WTC11 (cell line): ENCODE measurements at regions not wholly inside any gene's neighbourhood (a gene's known extent, or its start where the extent isn't known, plus 50 kb on each side); places are given as distances from the start of the nearest gene placed in this dataset.

Experiments used
- ATAC-seq: fragments of 200-7000 bp; cut with Tn5 transposase; 2 replicates; pipeline ENCODE4 v1.10.0; 2021; ENCODE audit warnings: mild to moderate bottlenecking, moderate library complexity
- CTCF ChIA-PET: fragments of 300-600 bp; sonication (Branson Sonifier 250); formaldehyde crosslinking; loops from one replicate; lab custom pipeline; 2021; ENCODE audit warnings: antibody characterized with exemption; lab: Charles Lee
- POLR2A ChIA-PET: fragments of 350-600 bp; sonication (Branson Sonifier 250); formaldehyde crosslinking; loops from one replicate; lab custom pipeline; 2021; ENCODE audit warnings: antibody characterized with exemption; lab: Charles Lee
- DNase-seq: peaks from one replicate; pipeline ENCODE4 v3.0.0; 2021; ENCODE audit warnings: low spot score
- H3K27ac Mint-ChIP-seq: 2 replicates; pipeline ENCODE4 v1.8.0; 2021; ENCODE audit warnings: mixed read lengths
- H3K27me3 Mint-ChIP-seq: 2 replicates; pipeline ENCODE4 v1.8.0; 2021; ENCODE audit warnings: low read depth, mild to moderate bottlenecking, moderate library complexity, mixed read lengths
- H3K36me3 Mint-ChIP-seq: 2 replicates; pipeline ENCODE4 v1.8.0; 2021; ENCODE audit warnings: mixed read lengths
- H3K4me1 Mint-ChIP-seq: 2 replicates; pipeline ENCODE4 v1.8.0; 2022; ENCODE audit warnings: mixed read lengths
- H3K4me3 Mint-ChIP-seq: 2 replicates; pipeline ENCODE4 v1.8.0; 2021; ENCODE audit warnings: mild to moderate bottlenecking, moderate library complexity, mixed read lengths
- H3K9me3 Mint-ChIP-seq: 2 replicates; pipeline ENCODE4 v1.8.0; 2021; ENCODE audit warnings: mixed read lengths
- CBFB ChIP-seq: sonication (generic); formaldehyde crosslinking; IDR thresholded peaks from 2 replicates; pipeline ENCODE4 v1.8.1; 2022; ENCODE audit warnings: mild to moderate bottlenecking, low read depth, missing genetic modification reagents
- CREB1 ChIP-seq: sonication (generic); formaldehyde crosslinking; IDR thresholded peaks from 2 replicates; pipeline ENCODE4 v1.8.0; 2023; ENCODE audit warnings: mild to moderate bottlenecking, missing genetic modification reagents
- CREM ChIP-seq: sonication (generic); formaldehyde crosslinking; IDR thresholded peaks from 2 replicates; pipeline ENCODE4 v1.8.1; 2022; ENCODE audit warnings: mild to moderate bottlenecking, missing genetic modification reagents, moderate library complexity
- FOXJ3 ChIP-seq: sonication (generic); formaldehyde crosslinking; IDR thresholded peaks from 2 replicates; pipeline ENCODE4 v1.9.0; 2021; ENCODE audit warnings: missing genetic modification reagents, mild to moderate bottlenecking, borderline replicate concordance
- KAT7 ChIP-seq: sonication (generic); formaldehyde crosslinking; IDR thresholded peaks from 2 replicates; pipeline ENCODE4 v1.8.1; 2023; ENCODE audit warnings: missing genetic modification reagents, mild to moderate bottlenecking, borderline replicate concordance
- MXD4 ChIP-seq: fragments of 250-450 bp; sonication (Bioruptor Pico); IDR thresholded peaks from 2 replicates; pipeline ENCODE4 v1.8.0; 2021; ENCODE audit warnings: mild to moderate bottlenecking, moderate library complexity, borderline replicate concordance
- NFE2L1 ChIP-seq: sonication (generic); formaldehyde crosslinking; IDR thresholded peaks from 2 replicates; pipeline ENCODE4 v1.8.1; 2023; ENCODE audit warnings: missing genetic modification reagents
- NFYB ChIP-seq: sonication (generic); formaldehyde crosslinking; conservative IDR thresholded peaks from 2 replicates; pipeline ENCODE4 v1.8.0; 2022; ENCODE audit warnings: low read depth, missing genetic modification reagents
- NR1H2 ChIP-seq: sonication (generic); formaldehyde crosslinking; IDR thresholded peaks from 2 replicates; pipeline ENCODE4 v1.9.0; 2021; ENCODE audit warnings: mild to moderate bottlenecking, moderate library complexity, missing genetic modification reagents
- NR2C2 ChIP-seq: sonication (generic); formaldehyde crosslinking; IDR thresholded peaks from 2 replicates; pipeline ENCODE4 v1.8.0; 2022; ENCODE audit warnings: mild to moderate bottlenecking, missing genetic modification reagents
- OVOL2 ChIP-seq: fragments of 250-450 bp; sonication (Bioruptor Pico); IDR thresholded peaks from 2 replicates; pipeline ENCODE4 v1.9.0; 2021; ENCODE audit warnings: mild to moderate bottlenecking, borderline replicate concordance
- RELA ChIP-seq: sonication (generic); formaldehyde crosslinking; IDR thresholded peaks from 2 replicates; pipeline ENCODE4 v1.8.1; 2022; ENCODE audit warnings: missing genetic modification reagents, mild to moderate bottlenecking, borderline replicate concordance
- SMAD3 ChIP-seq: sonication (generic); formaldehyde crosslinking; IDR thresholded peaks from 2 replicates; pipeline ENCODE4 v1.8.0; 2022; ENCODE audit warnings: missing genetic modification reagents, mild to moderate bottlenecking, borderline replicate concordance
- TP53 ChIP-seq: sonication (generic); formaldehyde crosslinking; IDR thresholded peaks from 2 replicates; pipeline ENCODE4 v1.8.1; 2023; ENCODE audit warnings: mild to moderate bottlenecking, missing genetic modification reagents
- ZNF121 ChIP-seq: sonication (generic); formaldehyde crosslinking; IDR thresholded peaks from 2 replicates; pipeline ENCODE4 v1.8.0; 2023; ENCODE audit warnings: missing genetic modification reagents
- ZNF416 ChIP-seq: fragments of 250-450 bp; sonication (Bioruptor Pico); IDR thresholded peaks from 2 replicates; pipeline ENCODE4 v1.9.0; 2021; ENCODE audit warnings: mild to moderate bottlenecking, inconsistent platforms
- TF ChIP-seq, protein P1 (sequence below): sonication (generic); formaldehyde crosslinking; IDR thresholded peaks from 2 replicates; pipeline ENCODE4 v1.8.0; 2022; ENCODE audit warnings: mild to moderate bottlenecking, missing genetic modification reagents
- TF ChIP-seq, protein P2 (sequence below): sonication (generic); formaldehyde crosslinking; conservative IDR thresholded peaks from 2 replicates; pipeline ENCODE4 v1.8.1; 2022; ENCODE audit warnings: mild to moderate bottlenecking, missing genetic modification reagents
- TF ChIP-seq, protein P3 (sequence below): fragments of 250-450 bp; sonication (Bioruptor Pico); IDR thresholded peaks from 2 replicates; pipeline ENCODE4 v1.9.0; 2021; ENCODE audit warnings: mild to moderate bottlenecking, borderline replicate concordance
- TF ChIP-seq, protein P4 (sequence below): sonication (generic); formaldehyde crosslinking; IDR thresholded peaks from 2 replicates; pipeline ENCODE4 v1.8.0; 2023; ENCODE audit warnings: missing genetic modification reagents, mild to moderate bottlenecking, borderline replicate concordance
- TF ChIP-seq, protein P5 (sequence below): sonication (generic); formaldehyde crosslinking; IDR thresholded peaks from 2 replicates; pipeline ENCODE4 v1.8.0; 2022; ENCODE audit warnings: mild to moderate bottlenecking, missing genetic modification reagents
- TF ChIP-seq, protein P6 (sequence below): sonication (generic); formaldehyde crosslinking; IDR thresholded peaks from 2 replicates; pipeline ENCODE4 v1.8.1; 2023; ENCODE audit warnings: mild to moderate bottlenecking, missing genetic modification reagents, moderate library complexity

DNA sequence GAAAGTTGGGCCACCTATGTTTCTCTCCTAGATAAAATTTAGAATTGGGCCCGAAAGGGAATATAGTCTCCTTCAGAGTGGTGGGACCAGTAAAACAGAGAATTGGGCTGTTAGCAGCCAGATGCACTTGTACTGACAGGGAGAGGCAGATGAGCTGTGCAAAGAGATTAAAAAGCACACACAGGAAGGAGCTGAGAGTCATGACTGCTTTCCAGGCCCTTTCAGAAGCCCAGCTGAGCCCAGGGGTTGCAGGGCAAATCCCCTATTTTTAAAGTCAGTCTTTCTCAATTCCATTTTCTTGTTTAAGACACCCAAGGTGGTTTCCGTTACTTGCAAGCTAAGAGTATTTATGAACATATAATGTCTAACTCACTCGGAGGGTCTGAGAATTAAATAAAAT is 130.4 kb downstream of the PRELID2 start (continued):
- TF ChIP-seq, protein P1, sequence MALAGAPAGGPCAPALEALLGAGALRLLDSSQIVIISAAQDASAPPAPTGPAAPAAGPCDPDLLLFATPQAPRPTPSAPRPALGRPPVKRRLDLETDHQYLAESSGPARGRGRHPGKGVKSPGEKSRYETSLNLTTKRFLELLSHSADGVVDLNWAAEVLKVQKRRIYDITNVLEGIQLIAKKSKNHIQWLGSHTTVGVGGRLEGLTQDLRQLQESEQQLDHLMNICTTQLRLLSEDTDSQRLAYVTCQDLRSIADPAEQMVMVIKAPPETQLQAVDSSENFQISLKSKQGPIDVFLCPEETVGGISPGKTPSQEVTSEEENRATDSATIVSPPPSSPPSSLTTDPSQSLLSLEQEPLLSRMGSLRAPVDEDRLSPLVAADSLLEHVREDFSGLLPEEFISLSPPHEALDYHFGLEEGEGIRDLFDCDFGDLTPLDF (CRISPR knock-in tag), result no peak
- TF ChIP-seq NR1H2 (CRISPR knock-in tag), result no peak
- no peak for TF ChIP-seq NFE2L1 (CRISPR knock-in tag)

DNA sequence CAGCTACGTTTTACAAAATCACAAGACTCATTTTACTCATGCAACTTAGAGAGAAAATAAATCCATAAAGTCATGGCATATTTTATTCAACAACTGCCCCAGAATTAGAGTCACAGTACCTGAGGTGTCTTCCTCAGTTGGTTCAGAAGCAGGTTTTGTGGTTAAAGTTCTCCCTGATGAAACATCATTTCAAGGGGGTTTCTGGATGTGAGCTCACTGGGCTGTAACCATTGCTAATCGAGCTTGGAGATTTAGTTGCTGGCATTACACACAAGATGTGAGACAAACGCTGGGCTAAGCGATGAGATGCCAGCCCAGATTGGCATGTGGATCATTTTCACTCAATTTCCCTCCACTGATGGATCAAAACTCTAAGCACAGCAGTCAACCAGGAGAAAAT is 131.3 kb downstream of the PRELID2 start:
- H3K36me3 Mint-ChIP-seq, result no peaks in the 10 kb centered on the region
- ATAC-seq (no peak), DNase-seq (no peak)
- no peaks in the 10 kb centered on the region for H3K27me3 Mint-ChIP-seq
- H3K27ac Mint-ChIP-seq, result no peak overlapping the region
- no peaks in the 10 kb centered on the region for H3K9me3 Mint-ChIP-seq
- TF ChIP-seq NFYB (CRISPR knock-in tag) (no peak), NR2C2 (no peak), MXD4 (no peak), TP53 (CRISPR knock-in tag) (no peak)
- ChIA-PET POLR2A (no interaction called here), CTCF (interaction anchor here (1.3 to 1.5 kb wide), 3 partner anchors 15 to 24 kb away, joined by 5 read pairs; no protein-coding TSS in a partner anchor)
- no peaks in the 10 kb centered on the region for H3K4me1 Mint-ChIP-seq
- no peak overlapping the region for H3K4me3 Mint-ChIP-seq

DNA sequence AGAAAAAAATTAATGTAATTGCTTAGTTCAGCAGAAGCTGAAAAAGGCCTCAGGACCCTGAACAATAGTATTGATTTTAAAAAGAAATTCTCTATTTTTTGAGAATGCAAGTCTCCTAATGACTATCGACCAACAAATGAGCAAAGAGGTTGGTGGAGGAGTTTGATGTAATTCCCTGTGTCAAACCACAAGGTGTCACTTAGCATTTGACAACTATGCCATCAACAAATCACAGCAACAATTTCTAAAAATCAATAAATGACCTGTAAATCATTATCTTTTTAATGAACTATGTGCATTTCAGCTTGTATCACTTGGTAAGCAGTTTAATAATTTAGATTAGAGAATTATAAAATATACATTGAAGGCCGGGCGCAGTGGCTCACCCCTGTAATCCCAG is 133.7 kb downstream of the PRELID2 start:
- Mint-ChIP-seq H3K9me3 (no peaks in the 10 kb centered on the region), H3K4me3 (no peak overlapping the region), H3K27me3 (no peaks in the 10 kb centered on the region), H3K27ac (no peak overlapping the region), H3K36me3 (no peaks in the 10 kb centered on the region), H3K4me1 (no peaks in the 10 kb centered on the region)
- ChIA-PET CTCF (no interaction called here), POLR2A (no interaction called here)
- no peak for DNase-seq
- ATAC-seq, result no peak
- no peak for TF ChIP-seq CBFB
- TF ChIP-seq FOXJ3, result no peak
- no peak for TF ChIP-seq SMAD3 (CRISPR knock-in tag)
- no peak for TF ChIP-seq ZNF121 (CRISPR knock-in tag)
- TF ChIP-seq, protein P2, sequence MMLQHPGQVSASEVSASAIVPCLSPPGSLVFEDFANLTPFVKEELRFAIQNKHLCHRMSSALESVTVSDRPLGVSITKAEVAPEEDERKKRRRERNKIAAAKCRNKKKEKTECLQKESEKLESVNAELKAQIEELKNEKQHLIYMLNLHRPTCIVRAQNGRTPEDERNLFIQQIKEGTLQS (CRISPR knock-in tag), result no peak
- TF ChIP-seq CREM (CRISPR knock-in tag), result no peak
- no peak for TF ChIP-seq ZNF416 (CRISPR knock-in tag)
- TF ChIP-seq, protein P3, sequence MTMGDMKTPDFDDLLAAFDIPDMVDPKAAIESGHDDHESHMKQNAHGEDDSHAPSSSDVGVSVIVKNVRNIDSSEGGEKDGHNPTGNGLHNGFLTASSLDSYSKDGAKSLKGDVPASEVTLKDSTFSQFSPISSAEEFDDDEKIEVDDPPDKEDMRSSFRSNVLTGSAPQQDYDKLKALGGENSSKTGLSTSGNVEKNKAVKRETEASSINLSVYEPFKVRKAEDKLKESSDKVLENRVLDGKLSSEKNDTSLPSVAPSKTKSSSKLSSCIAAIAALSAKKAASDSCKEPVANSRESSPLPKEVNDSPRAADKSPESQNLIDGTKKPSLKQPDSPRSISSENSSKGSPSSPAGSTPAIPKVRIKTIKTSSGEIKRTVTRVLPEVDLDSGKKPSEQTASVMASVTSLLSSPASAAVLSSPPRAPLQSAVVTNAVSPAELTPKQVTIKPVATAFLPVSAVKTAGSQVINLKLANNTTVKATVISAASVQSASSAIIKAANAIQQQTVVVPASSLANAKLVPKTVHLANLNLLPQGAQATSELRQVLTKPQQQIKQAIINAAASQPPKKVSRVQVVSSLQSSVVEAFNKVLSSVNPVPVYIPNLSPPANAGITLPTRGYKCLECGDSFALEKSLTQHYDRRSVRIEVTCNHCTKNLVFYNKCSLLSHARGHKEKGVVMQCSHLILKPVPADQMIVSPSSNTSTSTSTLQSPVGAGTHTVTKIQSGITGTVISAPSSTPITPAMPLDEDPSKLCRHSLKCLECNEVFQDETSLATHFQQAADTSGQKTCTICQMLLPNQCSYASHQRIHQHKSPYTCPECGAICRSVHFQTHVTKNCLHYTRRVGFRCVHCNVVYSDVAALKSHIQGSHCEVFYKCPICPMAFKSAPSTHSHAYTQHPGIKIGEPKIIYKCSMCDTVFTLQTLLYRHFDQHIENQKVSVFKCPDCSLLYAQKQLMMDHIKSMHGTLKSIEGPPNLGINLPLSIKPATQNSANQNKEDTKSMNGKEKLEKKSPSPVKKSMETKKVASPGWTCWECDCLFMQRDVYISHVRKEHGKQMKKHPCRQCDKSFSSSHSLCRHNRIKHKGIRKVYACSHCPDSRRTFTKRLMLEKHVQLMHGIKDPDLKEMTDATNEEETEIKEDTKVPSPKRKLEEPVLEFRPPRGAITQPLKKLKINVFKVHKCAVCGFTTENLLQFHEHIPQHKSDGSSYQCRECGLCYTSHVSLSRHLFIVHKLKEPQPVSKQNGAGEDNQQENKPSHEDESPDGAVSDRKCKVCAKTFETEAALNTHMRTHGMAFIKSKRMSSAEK, result no peak
- TF ChIP-seq OVOL2 (CRISPR knock-in tag), result no peak
- no peak for TF ChIP-seq CREB1 (CRISPR knock-in tag)
- no peak for TF ChIP-seq RELA (CRISPR knock-in tag)
- TF ChIP-seq NFE2L1 (CRISPR knock-in tag), result no peak
- TF ChIP-seq, protein P4, sequence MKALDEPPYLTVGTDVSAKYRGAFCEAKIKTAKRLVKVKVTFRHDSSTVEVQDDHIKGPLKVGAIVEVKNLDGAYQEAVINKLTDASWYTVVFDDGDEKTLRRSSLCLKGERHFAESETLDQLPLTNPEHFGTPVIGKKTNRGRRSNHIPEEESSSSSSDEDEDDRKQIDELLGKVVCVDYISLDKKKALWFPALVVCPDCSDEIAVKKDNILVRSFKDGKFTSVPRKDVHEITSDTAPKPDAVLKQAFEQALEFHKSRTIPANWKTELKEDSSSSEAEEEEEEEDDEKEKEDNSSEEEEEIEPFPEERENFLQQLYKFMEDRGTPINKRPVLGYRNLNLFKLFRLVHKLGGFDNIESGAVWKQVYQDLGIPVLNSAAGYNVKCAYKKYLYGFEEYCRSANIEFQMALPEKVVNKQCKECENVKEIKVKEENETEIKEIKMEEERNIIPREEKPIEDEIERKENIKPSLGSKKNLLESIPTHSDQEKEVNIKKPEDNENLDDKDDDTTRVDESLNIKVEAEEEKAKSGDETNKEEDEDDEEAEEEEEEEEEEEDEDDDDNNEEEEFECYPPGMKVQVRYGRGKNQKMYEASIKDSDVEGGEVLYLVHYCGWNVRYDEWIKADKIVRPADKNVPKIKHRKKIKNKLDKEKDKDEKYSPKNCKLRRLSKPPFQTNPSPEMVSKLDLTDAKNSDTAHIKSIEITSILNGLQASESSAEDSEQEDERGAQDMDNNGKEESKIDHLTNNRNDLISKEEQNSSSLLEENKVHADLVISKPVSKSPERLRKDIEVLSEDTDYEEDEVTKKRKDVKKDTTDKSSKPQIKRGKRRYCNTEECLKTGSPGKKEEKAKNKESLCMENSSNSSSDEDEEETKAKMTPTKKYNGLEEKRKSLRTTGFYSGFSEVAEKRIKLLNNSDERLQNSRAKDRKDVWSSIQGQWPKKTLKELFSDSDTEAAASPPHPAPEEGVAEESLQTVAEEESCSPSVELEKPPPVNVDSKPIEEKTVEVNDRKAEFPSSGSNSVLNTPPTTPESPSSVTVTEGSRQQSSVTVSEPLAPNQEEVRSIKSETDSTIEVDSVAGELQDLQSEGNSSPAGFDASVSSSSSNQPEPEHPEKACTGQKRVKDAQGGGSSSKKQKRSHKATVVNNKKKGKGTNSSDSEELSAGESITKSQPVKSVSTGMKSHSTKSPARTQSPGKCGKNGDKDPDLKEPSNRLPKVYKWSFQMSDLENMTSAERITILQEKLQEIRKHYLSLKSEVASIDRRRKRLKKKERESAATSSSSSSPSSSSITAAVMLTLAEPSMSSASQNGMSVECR, result no peak
- no peak for TF ChIP-seq KAT7 (CRISPR knock-in tag)
- TF ChIP-seq, protein P5, sequence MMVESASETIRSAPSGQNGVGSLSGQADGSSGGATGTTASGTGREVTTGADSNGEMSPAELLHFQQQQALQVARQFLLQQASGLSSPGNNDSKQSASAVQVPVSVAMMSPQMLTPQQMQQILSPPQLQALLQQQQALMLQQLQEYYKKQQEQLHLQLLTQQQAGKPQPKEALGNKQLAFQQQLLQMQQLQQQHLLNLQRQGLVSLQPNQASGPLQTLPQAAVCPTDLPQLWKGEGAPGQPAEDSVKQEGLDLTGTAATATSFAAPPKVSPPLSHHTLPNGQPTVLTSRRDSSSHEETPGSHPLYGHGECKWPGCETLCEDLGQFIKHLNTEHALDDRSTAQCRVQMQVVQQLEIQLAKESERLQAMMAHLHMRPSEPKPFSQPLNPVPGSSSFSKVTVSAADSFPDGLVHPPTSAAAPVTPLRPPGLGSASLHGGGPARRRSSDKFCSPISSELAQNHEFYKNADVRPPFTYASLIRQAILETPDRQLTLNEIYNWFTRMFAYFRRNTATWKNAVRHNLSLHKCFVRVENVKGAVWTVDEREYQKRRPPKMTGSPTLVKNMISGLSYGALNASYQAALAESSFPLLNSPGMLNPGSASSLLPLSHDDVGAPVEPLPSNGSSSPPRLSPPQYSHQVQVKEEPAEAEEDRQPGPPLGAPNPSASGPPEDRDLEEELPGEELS (CRISPR knock-in tag), result no peak
- TF ChIP-seq, protein P6, sequence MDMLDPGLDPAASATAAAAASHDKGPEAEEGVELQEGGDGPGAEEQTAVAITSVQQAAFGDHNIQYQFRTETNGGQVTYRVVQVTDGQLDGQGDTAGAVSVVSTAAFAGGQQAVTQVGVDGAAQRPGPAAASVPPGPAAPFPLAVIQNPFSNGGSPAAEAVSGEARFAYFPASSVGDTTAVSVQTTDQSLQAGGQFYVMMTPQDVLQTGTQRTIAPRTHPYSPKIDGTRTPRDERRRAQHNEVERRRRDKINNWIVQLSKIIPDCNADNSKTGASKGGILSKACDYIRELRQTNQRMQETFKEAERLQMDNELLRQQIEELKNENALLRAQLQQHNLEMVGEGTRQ (CRISPR knock-in tag), result no peak
